ENCODE measurements at regions not wholly inside any gene's neighbourhood (a gene's known extent, or its start where the extent isn't known, plus 50 kb on each side); places are given as distances from the start of the nearest gene placed in this dataset.

- TF ChIP-seq CTCF (IDR thresholded peaks at IDR 0.05): no peak
- no peak for TF ChIP-seq POLR2A (IDR thresholded peaks at IDR 0.05)
Observed at GRCh38 chr18:61748004-61748403, 144.8 kb downstream of the RNF152 start.

All from uterus (tissue), 2 donors.